Stimulated activated CD4-positive, alpha-beta T cell treated with anti-CD3 and anti-CD28 coated beads, TNF-alpha, amount 100 ng/mL, for 48 hours (primary cell): ENCODE measurements at regions not wholly inside any gene's neighbourhood (a gene's known extent, or its start where the extent isn't known, plus 50 kb on each side); places are given as distances from the start of the nearest gene placed in this dataset.

Experiments used
- DNase-seq, 3 donors: peaks; one replicate each; pipeline ENCODE4 v3.0.0-alpha.2; 2020; ENCODE audit warnings: low read depth in 3 of 3

- DNase-seq: no peak
Measured at GRCh38 chr16:49910541-49911071, 54.7 kb upstream of the ZNF423 start.

GRCh38 chr16:49911430-49911829, 55.5 kb upstream of the ZNF423 start:
- no peak for DNase-seq

GRCh38 chr16:49912721-49913120, 56.8 kb upstream of the ZNF423 start:
- DNase-seq: no peak

GRCh38 chr16:49913720-49914119, 57.8 kb upstream of the ZNF423 start:
- DNase-seq: no peak

GRCh38 chr16:49914657-49915056, 58.7 kb upstream of the ZNF423 start:
- DNase-seq: no peak

GRCh38 chr16:49918257-49918656, 62.3 kb upstream of the ZNF423 start:
- DNase-seq: no peak

GRCh38 chr16:49919327-49919726, 63.4 kb upstream of the ZNF423 start:
- DNase-seq: no peak

- DNase-seq: no peak
Measured at GRCh38 chr16:49920397-49920796, 64.5 kb upstream of the ZNF423 start.

GRCh38 chr16:49921106-49921505, 65.2 kb upstream of the ZNF423 start:
- DNase-seq: no peak

GRCh38 chr16:49921791-49922456, 66.0 kb upstream of the ZNF423 start:
- DNase-seq: peak; percentile 9 to 16 (median 13)

GRCh38 chr16:49923411-49923810, 67.5 kb upstream of the ZNF423 start:
- no peak for DNase-seq

- DNase-seq: no peak
Measured at GRCh38 chr16:49924078-49924477, 68.2 kb upstream of the ZNF423 start.

- no peak for DNase-seq
Measured at GRCh38 chr16:49926941-49927340, 71.0 kb upstream of the ZNF423 start.

- DNase-seq: no peak
Measured at GRCh38 chr16:49928176-49929041, 72.5 kb upstream of the ZNF423 start.

- DNase-seq: no peak
Measured at GRCh38 chr16:49929626-49930025, 73.7 kb upstream of the ZNF423 start.

GRCh38 chr16:49930841-49931240, 74.9 kb upstream of the ZNF423 start:
- no peak for DNase-seq

- no peak for DNase-seq
Measured at GRCh38 chr16:49931266-49931665, 75.4 kb upstream of the ZNF423 start.

- no peak for DNase-seq
Measured at GRCh38 chr16:49931916-49932315, 76.0 kb upstream of the ZNF423 start.

GRCh38 chr16:49932434-49932833, 76.5 kb upstream of the ZNF423 start:
- no peak for DNase-seq

- DNase-seq: no peak
Measured at GRCh38 chr16:49932946-49933345, 77.0 kb upstream of the ZNF423 start.

- no peak for DNase-seq
Measured at GRCh38 chr16:49936791-49937190, 80.9 kb upstream of the ZNF423 start.

- no peak for DNase-seq
Measured at GRCh38 chr16:49937886-49938285, 82.0 kb upstream of the ZNF423 start.

GRCh38 chr16:49939495-49939894, 83.6 kb upstream of the ZNF423 start:
- no peak for DNase-seq
